GM13977 (cell line): ENCODE measurements at regions not wholly inside any gene's neighbourhood (a gene's known extent, or its start where the extent isn't known, plus 50 kb on each side); places are given as distances from the start of the nearest gene placed in this dataset.

Source experiments
- DNase-seq: peaks from one replicate; pipeline ENCODE4 v3.0.0; 2012; ENCODE audit warnings: low spot score
- in situ Hi-C: fragments of 300-500 bp; cut with MboI; formaldehyde crosslinking; loops from one replicate; pipeline ENCODE4 v1.12.0; 2022; ENCODE audit warnings: low sequenced_read_pairs, low pct_unique_long_range_greater_than_20kb, mixed read lengths, inconsistent platforms; ENCODE audit not compliant: unreplicated experiment
- TF ChIP-seq, protein P1 (sequence below): IDR thresholded peaks from 2 replicates; pipeline ENCODE4 v1.5.1; 2012; ENCODE audit warnings: mild to moderate bottlenecking, control low read depth; ENCODE audit not compliant: insufficient read depth; ENCODE audit errors: extremely low read depth, missing control alignments

DNA sequence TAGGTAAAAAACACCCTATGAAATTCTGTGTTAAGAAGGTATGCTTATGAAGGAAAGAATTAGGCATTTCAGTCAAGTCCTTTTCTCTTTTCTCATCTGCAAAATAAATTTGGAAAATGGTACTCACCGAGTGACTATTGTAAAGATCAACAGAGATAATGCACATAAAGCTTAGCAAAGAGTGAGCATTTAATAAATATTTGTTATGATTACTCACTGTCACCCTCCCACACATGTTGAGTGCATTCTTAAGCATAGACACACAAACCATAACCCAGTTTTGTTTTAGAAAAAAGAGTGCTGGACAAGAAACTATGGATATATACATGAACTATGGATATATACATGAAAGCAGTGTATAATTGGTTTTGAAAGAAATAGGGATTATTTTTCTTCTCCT, 54.7 kb upstream of the PRLR start:
- in situ Hi-C loops, result no loop called here
- DNase-seq, result no peak
- TF ChIP-seq, protein P1, sequence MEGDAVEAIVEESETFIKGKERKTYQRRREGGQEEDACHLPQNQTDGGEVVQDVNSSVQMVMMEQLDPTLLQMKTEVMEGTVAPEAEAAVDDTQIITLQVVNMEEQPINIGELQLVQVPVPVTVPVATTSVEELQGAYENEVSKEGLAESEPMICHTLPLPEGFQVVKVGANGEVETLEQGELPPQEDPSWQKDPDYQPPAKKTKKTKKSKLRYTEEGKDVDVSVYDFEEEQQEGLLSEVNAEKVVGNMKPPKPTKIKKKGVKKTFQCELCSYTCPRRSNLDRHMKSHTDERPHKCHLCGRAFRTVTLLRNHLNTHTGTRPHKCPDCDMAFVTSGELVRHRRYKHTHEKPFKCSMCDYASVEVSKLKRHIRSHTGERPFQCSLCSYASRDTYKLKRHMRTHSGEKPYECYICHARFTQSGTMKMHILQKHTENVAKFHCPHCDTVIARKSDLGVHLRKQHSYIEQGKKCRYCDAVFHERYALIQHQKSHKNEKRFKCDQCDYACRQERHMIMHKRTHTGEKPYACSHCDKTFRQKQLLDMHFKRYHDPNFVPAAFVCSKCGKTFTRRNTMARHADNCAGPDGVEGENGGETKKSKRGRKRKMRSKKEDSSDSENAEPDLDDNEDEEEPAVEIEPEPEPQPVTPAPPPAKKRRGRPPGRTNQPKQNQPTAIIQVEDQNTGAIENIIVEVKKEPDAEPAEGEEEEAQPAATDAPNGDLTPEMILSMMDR, result no peak

DNA sequence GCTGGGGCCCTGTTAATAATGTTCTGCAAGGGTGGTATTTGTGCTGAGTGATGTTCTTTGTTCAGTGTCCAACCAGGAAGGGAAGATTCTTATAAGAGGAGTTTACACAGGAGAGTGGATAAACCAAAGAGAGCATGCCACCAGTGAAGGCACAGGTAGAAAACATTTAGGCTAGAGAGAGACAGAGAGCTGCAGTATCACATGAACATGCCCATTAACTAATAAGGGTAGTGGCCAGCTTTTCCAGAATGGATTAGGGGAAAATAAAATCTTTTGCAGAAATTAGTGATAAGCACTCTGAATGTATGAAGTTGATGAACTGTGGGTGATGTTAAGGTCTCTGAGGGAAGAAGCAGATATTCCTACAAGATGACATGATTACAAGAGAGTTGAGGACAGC, 54.1 kb upstream of the PRLR start:
- in situ Hi-C loops, result no loop called here

DNA sequence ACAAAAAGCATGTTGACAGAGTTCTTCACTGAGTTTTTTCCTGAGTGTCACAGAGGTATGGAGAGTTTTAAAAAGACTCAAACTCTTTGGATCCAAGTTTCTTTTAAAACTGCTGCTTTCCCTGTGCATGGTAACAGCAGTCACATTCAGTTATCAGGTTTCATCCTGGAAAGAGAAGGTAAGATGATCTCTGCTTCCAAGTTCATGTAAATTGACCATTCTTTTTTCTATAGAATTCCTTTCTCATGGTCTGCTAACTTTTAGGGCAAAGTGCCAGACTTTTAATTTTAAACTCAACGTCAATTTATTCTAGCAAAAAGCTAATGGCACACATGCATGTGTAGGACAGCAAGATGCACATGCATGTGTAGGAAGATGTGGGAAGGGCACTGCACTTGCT, 52.5 kb upstream of the PRLR start:
- TF ChIP-seq, protein P1, result no peak
- in situ Hi-C loops, result no loop called here
- DNase-seq, result no peak

More for the DNA sequence above, 54.1 kb upstream of the PRLR start:
- no peak for DNase-seq
- TF ChIP-seq, protein P1, result no peak

DNA sequence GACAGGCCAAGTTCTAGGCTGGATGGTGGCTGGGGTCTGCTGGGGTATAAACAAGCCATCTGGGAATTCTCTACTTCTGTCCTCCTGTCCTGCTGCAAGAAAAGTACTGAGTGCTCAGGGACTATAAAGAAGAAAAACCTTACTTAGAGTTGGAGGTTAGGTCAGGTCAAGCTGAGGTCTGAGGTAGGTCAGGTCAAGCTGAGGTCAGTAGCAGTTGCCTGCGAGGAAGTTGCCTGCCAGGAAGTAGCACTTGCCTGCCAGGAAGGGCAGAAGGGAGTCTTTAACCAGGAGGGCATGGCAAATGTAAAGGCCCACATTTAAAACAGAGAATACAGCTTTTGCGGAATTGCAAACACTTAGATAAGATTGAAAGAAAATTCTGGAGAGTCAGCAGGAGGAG, 51.3 kb upstream of the PRLR start:
- DNase-seq, result no peak
- in situ Hi-C loops, result no loop called here
- TF ChIP-seq, protein P1, result no peak
